HPDE6-E6E7 (cell line): ENCODE measurements at regions not wholly inside any gene's neighbourhood (a gene's known extent, or its start where the extent isn't known, plus 50 kb on each side); places are given as distances from the start of the nearest gene placed in this dataset.
A peak's percentile ranks its signal among the peaks of the same experiment; 100 is the strongest.

ENCODE experiments used
- DNase-seq: peaks from one replicate; pipeline ENCODE4 v3.0.0; 2011; ENCODE audit warnings: missing footprints; ENCODE audit errors: extremely low spot score

- no peak for DNase-seq
These were observed 149.3 kb upstream of the CTTNBP2 start for GRCh38 chr7:118022546-118022945.

GRCh38 chr7:118026791-118027190 lies 153.6 kb upstream of the CTTNBP2 start:
- DNase-seq = no peak

GRCh38 chr7:118028226-118028625 lies 155.0 kb upstream of the CTTNBP2 start:
- DNase-seq = no peak

GRCh38 chr7:118029826-118030422 lies 154.0 kb upstream of the LSM8 start:
- DNase-seq = no peak

- DNase-seq = no peak
These were observed 150.7 kb upstream of the LSM8 start for GRCh38 chr7:118033273-118033672.

- no peak for DNase-seq
These were observed 143.9 kb upstream of the LSM8 start for GRCh38 chr7:118039963-118040489.

GRCh38 chr7:118040562-118040961 lies 143.4 kb upstream of the LSM8 start:
- DNase-seq = no peak

GRCh38 chr7:118041251-118041878 lies 142.6 kb upstream of the LSM8 start:
- DNase-seq = no peak

GRCh38 chr7:118045629-118046028 lies 138.3 kb upstream of the LSM8 start:
- DNase-seq = no peak

- no peak for DNase-seq
These were observed 137.9 kb upstream of the LSM8 start for GRCh38 chr7:118046086-118046485.

- no peak for DNase-seq
These were observed 137.2 kb upstream of the LSM8 start for GRCh38 chr7:118046801-118047200.

GRCh38 chr7:118052336-118052735 lies 131.6 kb upstream of the LSM8 start:
- no peak for DNase-seq

GRCh38 chr7:118053353-118053752 lies 130.6 kb upstream of the LSM8 start:
- no peak for DNase-seq

- DNase-seq = no peak
These were observed 129.4 kb upstream of the LSM8 start for GRCh38 chr7:118054529-118054928.

- no peak for DNase-seq
These were observed 128.3 kb upstream of the LSM8 start for GRCh38 chr7:118055647-118056046.

- DNase-seq = no peak
These were observed 126.6 kb upstream of the LSM8 start for GRCh38 chr7:118057404-118057803.

- DNase-seq = no peak
These were observed 124.8 kb upstream of the LSM8 start for GRCh38 chr7:118059209-118059608.

- DNase-seq = no peak
These were observed 123.3 kb upstream of the LSM8 start for GRCh38 chr7:118060692-118061091.

- no peak for DNase-seq
These were observed 122.6 kb upstream of the LSM8 start for GRCh38 chr7:118061386-118061785.

- peak; percentile 31 for DNase-seq
These were observed 110.9 kb upstream of the LSM8 start for GRCh38 chr7:118072893-118073674.

- no peak for DNase-seq
These were observed 108.0 kb upstream of the LSM8 start for GRCh38 chr7:118075936-118076335.

GRCh38 chr7:118076564-118076963 lies 107.4 kb upstream of the LSM8 start:
- no peak for DNase-seq

- no peak for DNase-seq
These were observed 105.9 kb upstream of the LSM8 start for GRCh38 chr7:118078015-118078414.
